Testis (tissue), 2 donors: ENCODE measurements at regions not wholly inside any gene's neighbourhood (a gene's known extent, or its start where the extent isn't known, plus 50 kb on each side); places are given as distances from the start of the nearest gene placed in this dataset.

ENCODE experiments used
- POLR2A ChIP-seq: fragments of 450-650 bp; IDR thresholded peaks from one replicate; pipeline ENCODE4 v1.6.1; 2017; ENCODE audit warnings: antibody characterized with exemption, mild to moderate bottlenecking, moderate library complexity
- TF ChIP-seq, protein P1 (sequence below), 3 experiments: fragments of 450-650 bp in 2 of 3; fragments of 200-600 bp in 1 of 3; sonication (generic) in 1 of 3; IDR thresholded peaks; one replicate each; pipeline ENCODE4 v1.5.1; 2016 to 2019; ENCODE audit warnings: antibody characterized with exemption in 3 of 3, mild to moderate bottlenecking in 2 of 3, moderate library complexity in 1 of 3

- TF ChIP-seq, protein P1, sequence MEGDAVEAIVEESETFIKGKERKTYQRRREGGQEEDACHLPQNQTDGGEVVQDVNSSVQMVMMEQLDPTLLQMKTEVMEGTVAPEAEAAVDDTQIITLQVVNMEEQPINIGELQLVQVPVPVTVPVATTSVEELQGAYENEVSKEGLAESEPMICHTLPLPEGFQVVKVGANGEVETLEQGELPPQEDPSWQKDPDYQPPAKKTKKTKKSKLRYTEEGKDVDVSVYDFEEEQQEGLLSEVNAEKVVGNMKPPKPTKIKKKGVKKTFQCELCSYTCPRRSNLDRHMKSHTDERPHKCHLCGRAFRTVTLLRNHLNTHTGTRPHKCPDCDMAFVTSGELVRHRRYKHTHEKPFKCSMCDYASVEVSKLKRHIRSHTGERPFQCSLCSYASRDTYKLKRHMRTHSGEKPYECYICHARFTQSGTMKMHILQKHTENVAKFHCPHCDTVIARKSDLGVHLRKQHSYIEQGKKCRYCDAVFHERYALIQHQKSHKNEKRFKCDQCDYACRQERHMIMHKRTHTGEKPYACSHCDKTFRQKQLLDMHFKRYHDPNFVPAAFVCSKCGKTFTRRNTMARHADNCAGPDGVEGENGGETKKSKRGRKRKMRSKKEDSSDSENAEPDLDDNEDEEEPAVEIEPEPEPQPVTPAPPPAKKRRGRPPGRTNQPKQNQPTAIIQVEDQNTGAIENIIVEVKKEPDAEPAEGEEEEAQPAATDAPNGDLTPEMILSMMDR (IDR thresholded peaks at IDR 0.05) = no peak
- TF ChIP-seq POLR2A = no peak
Measured at GRCh38 chr6:159105716-159106115, 60.9 kb upstream of the TAGAP start.
